H9 (cell line): ENCODE measurements at regions not wholly inside any gene's neighbourhood (a gene's known extent, or its start where the extent isn't known, plus 50 kb on each side); places are given as distances from the start of the nearest gene placed in this dataset.
"Not testable (repeated sequence)": the region's sequence is repeated elsewhere in the genome, so short reads cannot be mapped to it uniquely, and the experiment has no call there.

Source experiments
- DNase-seq: peaks from one replicate; pipeline ENCODE4 v3.0.0-alpha.2; 2017
- H2AFZ ChIP-seq: one replicate; pipeline ENCODE4 v1.6.1; 2013; ENCODE audit warnings: mild to moderate bottlenecking, low read length, control low read depth, moderate library complexity
- H2AK5ac ChIP-seq: 2 replicates; pipeline ENCODE4 v1.6.1; 2013; ENCODE audit warnings: low read length, control low read depth, mixed read lengths; ENCODE audit not compliant: insufficient read length
- H2BK120ac ChIP-seq: one replicate; pipeline ENCODE4 v1.6.1; 2013; ENCODE audit warnings: low read depth, mild to moderate bottlenecking, low read length, control low read depth, inconsistent platforms; ENCODE audit not compliant: poor library complexity, severe bottlenecking
- H2BK12ac ChIP-seq: 2 replicates; pipeline ENCODE4 v1.6.1; 2013; ENCODE audit warnings: low read length, control low read depth, mixed read lengths, low read depth; ENCODE audit not compliant: insufficient read length
- H2BK15ac ChIP-seq: 2 replicates; pipeline ENCODE4 v1.6.1; 2013; ENCODE audit warnings: low read depth, low read length, control low read depth
- H2BK20ac ChIP-seq: one replicate; pipeline ENCODE4 v1.6.1; 2013; ENCODE audit warnings: low read depth, mild to moderate bottlenecking, low read length, control low read depth, inconsistent platforms; ENCODE audit not compliant: poor library complexity, severe bottlenecking
- H2BK5ac ChIP-seq: 2 replicates; pipeline ENCODE4 v1.6.1; 2013; ENCODE audit warnings: low read length, control low read depth, mixed read lengths; ENCODE audit not compliant: insufficient read length
- H3K14ac ChIP-seq: 2 replicates; pipeline ENCODE4 v1.6.1; 2013; ENCODE audit warnings: low read length, control low read depth; ENCODE audit not compliant: insufficient read depth
- H3K18ac ChIP-seq: 2 replicates; pipeline ENCODE4 v1.6.1; 2013; ENCODE audit warnings: low read depth, mild to moderate bottlenecking, mixed read lengths, low read length, control low read depth; ENCODE audit not compliant: insufficient read length
- H3K23ac ChIP-seq: 2 replicates; pipeline ENCODE4 v1.6.1; 2013; ENCODE audit warnings: low read length, control low read depth, mixed read lengths, low read depth; ENCODE audit not compliant: insufficient read length
- H3K23me2 ChIP-seq: 2 replicates; pipeline ENCODE4 v1.6.1; 2013; ENCODE audit warnings: low read depth, mild to moderate bottlenecking, mixed read lengths, low read length, control low read depth; ENCODE audit not compliant: insufficient read length, poor library complexity, severe bottlenecking
- H3K27ac ChIP-seq: 2 replicates; pipeline ENCODE4 v1.5.1; 2013; ENCODE audit warnings: low read length, control low read depth, mixed read lengths, low read depth; ENCODE audit not compliant: insufficient read length
- H3K27me3 ChIP-seq: 2 replicates; pipeline ENCODE4 v1.6.1; 2013; ENCODE audit warnings: low read length, control low read depth, inconsistent platforms; ENCODE audit not compliant: insufficient read depth
- H3K4ac ChIP-seq: 2 replicates; pipeline ENCODE4 v1.6.1; 2013; ENCODE audit warnings: low read depth, mild to moderate bottlenecking, control low read depth, inconsistent platforms, low read length, moderate library complexity
- H3K4me1 ChIP-seq: 2 replicates; pipeline ENCODE4 v1.6.1; 2013; ENCODE audit warnings: low read length, control low read depth, inconsistent platforms; ENCODE audit not compliant: insufficient read depth
- H3K4me2 ChIP-seq: 2 replicates; pipeline ENCODE4 v1.6.1; 2013; ENCODE audit warnings: low read length, control low read depth, mixed read lengths; ENCODE audit not compliant: insufficient read length, insufficient read depth
- H3K56ac ChIP-seq: 2 replicates; pipeline ENCODE4 v1.6.1; 2013; ENCODE audit warnings: low read depth, mild to moderate bottlenecking, mixed read lengths, low read length, control low read depth; ENCODE audit not compliant: insufficient read length
- H3K79me1 ChIP-seq: 2 replicates; pipeline ENCODE4 v1.6.1; 2013; ENCODE audit warnings: low read depth, mild to moderate bottlenecking, moderate library complexity, low read length, control low read depth, inconsistent platforms; ENCODE audit not compliant: insufficient read depth, poor library complexity, severe bottlenecking
- H3K79me2 ChIP-seq: 2 replicates; pipeline ENCODE4 v1.6.1; 2013; ENCODE audit warnings: low read length, control low read depth, inconsistent platforms; ENCODE audit not compliant: insufficient read depth
- H3K9ac ChIP-seq: 2 replicates; pipeline ENCODE4 v1.6.1; 2013; ENCODE audit warnings: low read length, control low read depth, mixed read lengths; ENCODE audit not compliant: insufficient read length; ENCODE audit errors: extremely low read depth
- H3K9me3 ChIP-seq: one replicate; pipeline ENCODE4 v1.6.1; 2013; ENCODE audit warnings: low read depth, low read length, inconsistent platforms; ENCODE audit not compliant: control insufficient read depth
- H3T11ph ChIP-seq: one replicate; pipeline ENCODE4 v1.6.1; 2013; ENCODE audit warnings: mild to moderate bottlenecking, low read length, control low read depth, inconsistent platforms
- H4K20me1 ChIP-seq: one replicate; pipeline ENCODE4 v1.6.1; 2013; ENCODE audit not compliant: control insufficient read depth, insufficient read length, insufficient read depth
- H4K5ac ChIP-seq: 2 replicates; pipeline ENCODE4 v1.6.1; 2013; ENCODE audit warnings: low read depth, mild to moderate bottlenecking, mixed read lengths, low read length, control low read depth; ENCODE audit not compliant: insufficient read length
- H4K8ac ChIP-seq: replicated peaks from 2 replicates; pipeline ENCODE4 v1.6.1; 2013; ENCODE audit warnings: low read length, control low read depth, mixed read lengths, low read depth; ENCODE audit not compliant: insufficient read length
- H4K91ac ChIP-seq: 2 replicates; pipeline ENCODE4 v1.6.1; 2013; ENCODE audit warnings: low read depth, mild to moderate bottlenecking, moderate library complexity, mixed read lengths, low read length, control low read depth; ENCODE audit not compliant: insufficient read length
- H3K27ac Mint-ChIP-seq, 3 experiments: 2 replicates in 2 of 3; 3 replicates in 1 of 3; pipeline ENCODE4 v1.8.0; 2020 to 2021; ENCODE audit warnings: mixed read lengths in 3 of 3, mild to moderate bottlenecking in 1 of 3, moderate library complexity in 1 of 3
- H3K27me3 Mint-ChIP-seq: 2 replicates; pipeline ENCODE4 v1.8.0; 2021; ENCODE audit warnings: low read depth, mild to moderate bottlenecking, moderate library complexity, mixed read lengths
- H3K36me3 Mint-ChIP-seq, 3 experiments: 2 replicates in 2 of 3; 3 replicates in 1 of 3; pipeline ENCODE4 v1.8.0; 2020 to 2021; ENCODE audit warnings: low read depth in 3 of 3, mixed read lengths in 3 of 3; ENCODE audit not compliant: insufficient read depth in 1 of 3
- H3K4me1 Mint-ChIP-seq, 2 experiments: 2 replicates each; pipeline ENCODE4 v1.8.0; 2020; ENCODE audit warnings: mixed read lengths in 2 of 2
- H3K4me3 Mint-ChIP-seq, 2 experiments: 2 replicates in 1 of 2; 3 replicates in 1 of 2; pipeline ENCODE4 v1.8.0; 2020 to 2021; ENCODE audit warnings: mild to moderate bottlenecking in 2 of 2, mixed read lengths in 2 of 2, moderate library complexity in 1 of 2
- H3K9me3 Mint-ChIP-seq, 2 experiments: 2 replicates in 1 of 2; 3 replicates in 1 of 2; pipeline ENCODE4 v1.8.0; 2020; ENCODE audit warnings: mild to moderate bottlenecking in 2 of 2, mixed read lengths in 2 of 2, moderate library complexity in 1 of 2
- WGBS: extraction: QIAGEN DNeasy Blood & Tissue Kit; methylation state at CpG from one replicate; pipeline ENCODE4 v1.1.7; 2013; ENCODE audit warnings: missing lambda C conversion rate, low lambda C conversion rate, mixed read lengths; ENCODE audit not compliant: insufficient read length; ENCODE audit errors: extremely low coverage; 5-methylcytosine and 5-hydroxymethylcytosine counted together
- TF ChIP-seq, protein P1 (sequence below): fragments of 200-600 bp; sonication (generic); conservative IDR thresholded peaks from 3 replicates; pipeline ENCODE4 v1.8.0; 2021; ENCODE audit warnings: antibody characterized with exemption, mild to moderate bottlenecking

DNA sequence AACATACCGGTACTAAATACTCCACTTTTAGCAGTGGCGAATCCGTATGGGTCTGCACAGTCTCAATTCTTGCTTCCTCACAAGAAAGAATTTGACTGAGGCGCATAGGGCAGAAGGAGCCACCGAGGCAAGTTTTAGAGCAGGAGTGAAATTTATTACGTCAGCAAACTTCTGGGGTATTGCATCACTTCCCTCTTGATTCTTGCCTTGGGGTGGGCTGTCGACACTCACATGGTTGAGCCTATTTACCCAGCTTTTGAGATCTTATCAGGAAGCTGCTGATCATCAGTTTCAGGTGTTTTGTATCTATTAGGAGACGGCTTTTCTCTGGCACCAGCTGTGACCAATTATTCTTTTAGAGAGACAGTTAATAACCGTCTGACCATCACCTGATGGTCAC is 111.5 kb upstream of the CCNH start:
- H3K9ac ChIP-seq = no peak overlapping the region
- no peak overlapping the region for H3K4me2 ChIP-seq
- no peak overlapping the region for H2BK5ac ChIP-seq
- H3K18ac ChIP-seq = no peak overlapping the region
- no peak overlapping the region for H3K56ac ChIP-seq
- no peak overlapping the region for H3K4ac ChIP-seq
- H3K79me1 ChIP-seq = no peaks in the 10 kb centered on the region
- no peak overlapping the region for H4K8ac ChIP-seq
- H2BK15ac ChIP-seq = no peak overlapping the region
- Mint-ChIP-seq H3K4me3 (no peak overlapping the region), H3K27ac (peak overlapping the region in 1 of 3 experiments; percentile 44; a peak in 3 of 7 replicates), H3K9me3 (0 out of 5 replicates have a peak, but pooled peaks cover 3 to 6% of the 10 kb centered on the region in 2 experiments), H3K36me3 (no peaks in the 10 kb centered on the region), H3K4me1 (no peaks in the 10 kb centered on the region), H3K27me3 (peaks cover 1% of the 10 kb centered on the region; the same call in 1 of the 2 replicates)
- H3K23me2 ChIP-seq = no peaks in the 10 kb centered on the region
- peak overlapping the region; percentile 99 for H2AFZ ChIP-seq
- TF ChIP-seq, protein P1, sequence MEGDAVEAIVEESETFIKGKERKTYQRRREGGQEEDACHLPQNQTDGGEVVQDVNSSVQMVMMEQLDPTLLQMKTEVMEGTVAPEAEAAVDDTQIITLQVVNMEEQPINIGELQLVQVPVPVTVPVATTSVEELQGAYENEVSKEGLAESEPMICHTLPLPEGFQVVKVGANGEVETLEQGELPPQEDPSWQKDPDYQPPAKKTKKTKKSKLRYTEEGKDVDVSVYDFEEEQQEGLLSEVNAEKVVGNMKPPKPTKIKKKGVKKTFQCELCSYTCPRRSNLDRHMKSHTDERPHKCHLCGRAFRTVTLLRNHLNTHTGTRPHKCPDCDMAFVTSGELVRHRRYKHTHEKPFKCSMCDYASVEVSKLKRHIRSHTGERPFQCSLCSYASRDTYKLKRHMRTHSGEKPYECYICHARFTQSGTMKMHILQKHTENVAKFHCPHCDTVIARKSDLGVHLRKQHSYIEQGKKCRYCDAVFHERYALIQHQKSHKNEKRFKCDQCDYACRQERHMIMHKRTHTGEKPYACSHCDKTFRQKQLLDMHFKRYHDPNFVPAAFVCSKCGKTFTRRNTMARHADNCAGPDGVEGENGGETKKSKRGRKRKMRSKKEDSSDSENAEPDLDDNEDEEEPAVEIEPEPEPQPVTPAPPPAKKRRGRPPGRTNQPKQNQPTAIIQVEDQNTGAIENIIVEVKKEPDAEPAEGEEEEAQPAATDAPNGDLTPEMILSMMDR = no peak
- H2BK120ac ChIP-seq = no peak overlapping the region
- no peak overlapping the region for H4K5ac ChIP-seq
- H3K27ac ChIP-seq = no peak overlapping the region
- H4K20me1 ChIP-seq = no peaks in the 10 kb centered on the region
- H3T11ph ChIP-seq = peak overlapping the region; percentile 36
- no peaks in the 10 kb centered on the region for H3K79me2 ChIP-seq
- no peak overlapping the region for H3K14ac ChIP-seq
- H4K91ac ChIP-seq = no peak overlapping the region
- no peaks in the 10 kb centered on the region for H3K27me3 ChIP-seq
- no peak for DNase-seq
- H2AK5ac ChIP-seq = no peak overlapping the region
- H3K4me1 ChIP-seq = no peaks in the 10 kb centered on the region
- WGBS = no CpG with 5 or more reads among the region's 9 CpGs
- no peak overlapping the region for H2BK20ac ChIP-seq
- H3K9me3 ChIP-seq = no peaks in the 10 kb centered on the region
- H3K23ac ChIP-seq = no peak overlapping the region
- H2BK12ac ChIP-seq = no peak overlapping the region

DNA sequence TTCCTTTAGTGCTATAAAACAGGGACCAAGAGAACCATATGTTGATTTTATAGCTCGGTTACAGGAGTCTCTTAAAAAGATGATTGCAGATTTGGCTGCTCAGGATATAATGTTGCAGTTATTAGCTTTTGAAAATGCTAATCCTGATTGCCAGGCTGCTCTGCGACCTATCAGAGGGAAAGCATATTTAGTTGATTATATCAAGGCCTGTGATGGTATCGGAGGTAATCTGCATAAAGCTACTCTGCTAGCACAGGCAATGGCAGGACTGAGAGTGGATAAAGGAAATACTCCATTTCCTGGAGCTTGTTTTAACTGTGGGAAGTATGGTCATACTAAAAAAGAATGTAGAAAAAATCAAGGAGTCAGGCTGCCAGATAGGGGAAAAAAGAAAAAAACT is 99.0 kb upstream of the CCNH start:
- H2BK20ac ChIP-seq, H3K79me1 ChIP-seq, H3K27me3 Mint-ChIP-seq, H2AFZ ChIP-seq, H4K91ac ChIP-seq, H2BK120ac ChIP-seq, H3K4me3 Mint-ChIP-seq, H3K4ac ChIP-seq, H3K27me3 ChIP-seq, DNase-seq, H2AK5ac ChIP-seq, H3K18ac ChIP-seq, H3K4me1 Mint-ChIP-seq, H4K20me1 ChIP-seq, H3K23me2 ChIP-seq, H3K36me3 Mint-ChIP-seq, H3K79me2 ChIP-seq, H3K9me3 ChIP-seq, H2BK12ac ChIP-seq, H3K4me2 ChIP-seq, H3T11ph ChIP-seq, H3K27ac ChIP-seq, H3K56ac ChIP-seq, H2BK15ac ChIP-seq, H3K27ac Mint-ChIP-seq, H3K9ac ChIP-seq, H3K14ac ChIP-seq, H4K8ac ChIP-seq, H3K23ac ChIP-seq, H3K4me1 ChIP-seq, H4K5ac ChIP-seq, H2BK5ac ChIP-seq: not testable (repeated sequence)
- no CpG with 5 or more reads among the region's 3 CpGs for WGBS
- peaks cover 4 to 12% of the 10 kb centered on the region in 2 experiments; a peak in 4 of 5 replicates for H3K9me3 Mint-ChIP-seq
